Adrenal gland (tissue), 9 donors: ENCODE measurements at regions not wholly inside any gene's neighbourhood (a gene's known extent, or its start where the extent isn't known, plus 50 kb on each side); places are given as distances from the start of the nearest gene placed in this dataset.

Source experiments
- DNase-seq, 7 donors: peaks; one replicate each; pipeline ENCODE4 v3.0.0-alpha.2; 2019 to 2020
- H3K27ac ChIP-seq, 5 donors: fragments of 200-600 bp; sonication (generic) in 4 of 5; 1 replicate in 3 of 5; 2 replicates in 2 of 5; pipeline versions ENCODE4 v1.5.1 to v1.8.0; 2016 to 2020; ENCODE audit warnings: mild to moderate bottlenecking in 1 of 5
- H3K27me3 ChIP-seq: fragments of 200-600 bp; 2 replicates; pipeline ENCODE4 v1.8.0; 2021
- H3K36me3 ChIP-seq, 2 donors: fragments of 200-600 bp; replicated peaks in 1 of 2; 1 replicate in 1 of 2; 2 replicates in 1 of 2; pipeline versions ENCODE4 v1.5.1 to v1.8.0; 2018 to 2022
- H3K4me1 ChIP-seq, 2 donors: fragments of 200-600 bp; replicated peaks in 1 of 2; 1 replicate in 1 of 2; 2 replicates in 1 of 2; pipeline versions ENCODE4 v1.5.1 to v1.8.0; 2018 to 2021
- H3K4me3 ChIP-seq, 4 donors: fragments of 200-600 bp; sonication (generic) in 3 of 4; one replicate each; pipeline ENCODE4 v1.5.1; 2016 to 2018
- H3K9me3 ChIP-seq, 3 donors: fragments of 200-600 bp; sonication (generic) in 1 of 3; replicated peaks in 1 of 3; 1 replicate in 2 of 3; 2 replicates in 1 of 3; pipeline versions ENCODE4 v1.5.1 to v1.8.0; 2016 to 2021
- POLR2A ChIP-seq, 2 donors: fragments of 450-650 bp; IDR thresholded peaks; one replicate each; pipeline ENCODE4 v1.6.1; 2017; ENCODE audit warnings: antibody characterized with exemption in 2 of 2, mild to moderate bottlenecking in 2 of 2, moderate library complexity in 1 of 2
- WGBS, 4 donors: extraction: QIAGEN DNeasy Blood & Tissue Kit in 2 of 4; methylation state at CpG; one replicate each; pipeline versions ENCODE4 v1.1.5 to v1.1.7; 2013 to 2017; 5-methylcytosine and 5-hydroxymethylcytosine counted together
- intact Hi-C, 2 donors: fragments of 100-400 bp; cut with DNase I; formaldehyde crosslinking; loops; one replicate each; pipeline versions ENCODE4 v1.14.1 to v1.15.0; 2022 to 2023
- TF ChIP-seq, protein P1 (sequence below), 6 experiments: fragments of 450-650 bp in 4 of 6; fragments of 200-600 bp in 2 of 6; sonication (generic) in 1 of 6; IDR thresholded peaks; 1 replicate in 5 of 6; 2 replicates in 1 of 6; pipeline versions ENCODE4 v1.5.1 to v1.8.0; 2016 to 2021; ENCODE audit warnings: antibody characterized with exemption in 6 of 6, mild to moderate bottlenecking in 2 of 6, moderate library complexity in 1 of 6
- donor health status: healthy with polysubstance abuse.
- donor health status: Bipolar disorder and iron deficiency.
- donor health status: DM: yes; HTN: yes; CAD: no.
- donor health status: DM: no; HTN: no; CAD: no.
- donor health status: DM: no; HTN: no; CAD: no.

DNA sequence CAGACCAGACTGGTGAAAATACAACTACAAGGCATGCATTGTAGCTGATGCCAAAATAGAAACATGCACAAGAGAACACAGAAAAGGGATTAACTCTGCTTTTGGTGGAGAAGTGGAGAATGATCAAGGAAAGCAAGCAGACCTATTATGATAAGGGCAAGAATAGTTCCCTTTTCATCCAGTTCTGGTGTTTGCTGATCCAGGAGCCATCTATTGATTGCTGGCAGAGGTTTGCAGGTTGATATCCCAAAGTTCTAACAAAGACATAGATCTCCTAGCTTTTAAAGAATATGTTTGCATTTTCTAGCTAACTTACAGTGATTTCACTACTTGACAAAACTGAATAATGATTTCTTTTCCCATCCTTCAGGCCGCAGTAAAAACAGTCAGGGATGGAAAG, 166.2 kb upstream of the CDKN3 start:
- no peak overlapping the region for H3K27ac ChIP-seq
- intact Hi-C loops, result no loop called here
- DNase-seq, result no peak
- H3K36me3 ChIP-seq, result no peaks in the 10 kb centered on the region
- WGBS, 4 donors, result 84 to 93% (median 91%) methylated on average over 1 of the region's 1 CpG
- no peak for TF ChIP-seq POLR2A (IDR thresholded peaks at IDR 0.05)
- TF ChIP-seq, protein P1, sequence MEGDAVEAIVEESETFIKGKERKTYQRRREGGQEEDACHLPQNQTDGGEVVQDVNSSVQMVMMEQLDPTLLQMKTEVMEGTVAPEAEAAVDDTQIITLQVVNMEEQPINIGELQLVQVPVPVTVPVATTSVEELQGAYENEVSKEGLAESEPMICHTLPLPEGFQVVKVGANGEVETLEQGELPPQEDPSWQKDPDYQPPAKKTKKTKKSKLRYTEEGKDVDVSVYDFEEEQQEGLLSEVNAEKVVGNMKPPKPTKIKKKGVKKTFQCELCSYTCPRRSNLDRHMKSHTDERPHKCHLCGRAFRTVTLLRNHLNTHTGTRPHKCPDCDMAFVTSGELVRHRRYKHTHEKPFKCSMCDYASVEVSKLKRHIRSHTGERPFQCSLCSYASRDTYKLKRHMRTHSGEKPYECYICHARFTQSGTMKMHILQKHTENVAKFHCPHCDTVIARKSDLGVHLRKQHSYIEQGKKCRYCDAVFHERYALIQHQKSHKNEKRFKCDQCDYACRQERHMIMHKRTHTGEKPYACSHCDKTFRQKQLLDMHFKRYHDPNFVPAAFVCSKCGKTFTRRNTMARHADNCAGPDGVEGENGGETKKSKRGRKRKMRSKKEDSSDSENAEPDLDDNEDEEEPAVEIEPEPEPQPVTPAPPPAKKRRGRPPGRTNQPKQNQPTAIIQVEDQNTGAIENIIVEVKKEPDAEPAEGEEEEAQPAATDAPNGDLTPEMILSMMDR (IDR thresholded peaks at IDR 0.05), result no peak
- no peaks in the 10 kb centered on the region for H3K27me3 ChIP-seq
- peaks cover 0 to 3% of the 10 kb centered on the region in 2 donors for H3K4me1 ChIP-seq
- H3K4me3 ChIP-seq, result no peak overlapping the region
- H3K9me3 ChIP-seq, result no peaks in the 10 kb centered on the region

DNA sequence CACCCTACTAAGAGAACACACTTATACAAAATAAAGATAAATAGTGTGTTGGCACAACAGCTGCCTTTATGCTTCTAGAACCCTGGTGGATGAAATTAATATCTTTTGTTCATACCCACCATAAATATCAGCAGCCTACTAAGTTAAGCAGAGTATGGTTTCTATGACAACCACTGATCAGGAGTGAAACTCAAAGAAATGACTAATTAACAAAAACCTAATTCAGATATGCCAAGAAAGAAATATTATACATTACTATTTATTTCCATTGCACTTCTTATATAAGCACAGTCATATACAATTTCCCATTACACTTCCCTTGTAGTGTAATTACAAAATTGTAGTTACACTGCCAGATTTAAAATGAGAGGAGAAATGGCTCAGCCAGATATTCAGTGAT, 164.1 kb upstream of the CDKN3 start:
- TF ChIP-seq, protein P1 (IDR thresholded peaks at IDR 0.05), result no peak
- no peak for TF ChIP-seq POLR2A (IDR thresholded peaks at IDR 0.05)
- Histone ChIP-seq H3K27ac (no peak overlapping the region), H3K9me3 (no peaks in the 10 kb centered on the region), H3K4me1 (peaks cover 0 to 3% of the 10 kb centered on the region in 2 donors), H3K36me3 (no peaks in the 10 kb centered on the region), H3K4me3 (no peak overlapping the region), H3K27me3 (no peaks in the 10 kb centered on the region)
- intact Hi-C loops, result no loop called here
- no peak for DNase-seq

- TF ChIP-seq, protein P1 (IDR thresholded peaks at IDR 0.05), result no peak
- TF ChIP-seq POLR2A (IDR thresholded peaks at IDR 0.05), result no peak
- H3K4me1 ChIP-seq, result no peaks in the 10 kb centered on the region
- H3K27ac ChIP-seq, result no peak overlapping the region
- 77 to 100% (median 85%) methylated on average over 1 to 3 of the region's 3 CpGs for WGBS, 4 donors
- intact Hi-C loops, result no loop called here
- no peaks in the 10 kb centered on the region for H3K27me3 ChIP-seq
- DNase-seq, result no peak
- H3K4me3 ChIP-seq, result no peak overlapping the region
- no peaks in the 10 kb centered on the region for H3K36me3 ChIP-seq
- H3K9me3 ChIP-seq, result no peaks in the 10 kb centered on the region
Observed at GRCh38 chr14:54241517-54241916, 155.3 kb upstream of the CDKN3 start.

- TF ChIP-seq POLR2A (IDR thresholded peaks at IDR 0.05), result no peak
- TF ChIP-seq, protein P1 (IDR thresholded peaks at IDR 0.05), result no peak
- Histone ChIP-seq H3K27me3 (no peaks in the 10 kb centered on the region), H3K36me3 (no peaks in the 10 kb centered on the region), H3K4me1 (peaks cover 5% of the 10 kb centered on the region in 2 donors), H3K4me3 (no peak overlapping the region), H3K9me3 (no peaks in the 10 kb centered on the region), H3K27ac (no peak overlapping the region)
- 67 to 86% (median 79%) methylated on average over 4 of the region's 4 CpGs for WGBS, 4 donors
- DNase-seq, result no peak
- intact Hi-C loops, result no loop called here
Observed at GRCh38 chr14:54251356-54251755, 145.5 kb upstream of the CDKN3 start.
